A673 (cell line): ENCODE measurements at regions not wholly inside any gene's neighbourhood (a gene's known extent, or its start where the extent isn't known, plus 50 kb on each side); places are given as distances from the start of the nearest gene placed in this dataset.

Experiments used
- EZH2 ChIP-seq: fragments of 200-600 bp; sonication (generic); IDR thresholded peaks from 2 replicates; pipeline ENCODE4 v1.6.1; 2017; ENCODE audit warnings: borderline replicate concordance, low read depth, mild to moderate bottlenecking, mixed read lengths, antibody characterized with exemption, low read length; ENCODE audit not compliant: poor library complexity, severe bottlenecking
- TF ChIP-seq, protein P1 (sequence below): fragments of 300-800, 200-600 bp; sonication (generic); conservative IDR thresholded peaks from 2 replicates; pipeline ENCODE4 v1.5.1; 2017; ENCODE audit warnings: low read depth, mild to moderate bottlenecking, antibody characterized with exemption, low read length, moderate library complexity, mixed read lengths

GRCh38 chr5:158559643-158560042, 540.1 kb downstream of the EBF1 start:
- TF ChIP-seq, protein P1, sequence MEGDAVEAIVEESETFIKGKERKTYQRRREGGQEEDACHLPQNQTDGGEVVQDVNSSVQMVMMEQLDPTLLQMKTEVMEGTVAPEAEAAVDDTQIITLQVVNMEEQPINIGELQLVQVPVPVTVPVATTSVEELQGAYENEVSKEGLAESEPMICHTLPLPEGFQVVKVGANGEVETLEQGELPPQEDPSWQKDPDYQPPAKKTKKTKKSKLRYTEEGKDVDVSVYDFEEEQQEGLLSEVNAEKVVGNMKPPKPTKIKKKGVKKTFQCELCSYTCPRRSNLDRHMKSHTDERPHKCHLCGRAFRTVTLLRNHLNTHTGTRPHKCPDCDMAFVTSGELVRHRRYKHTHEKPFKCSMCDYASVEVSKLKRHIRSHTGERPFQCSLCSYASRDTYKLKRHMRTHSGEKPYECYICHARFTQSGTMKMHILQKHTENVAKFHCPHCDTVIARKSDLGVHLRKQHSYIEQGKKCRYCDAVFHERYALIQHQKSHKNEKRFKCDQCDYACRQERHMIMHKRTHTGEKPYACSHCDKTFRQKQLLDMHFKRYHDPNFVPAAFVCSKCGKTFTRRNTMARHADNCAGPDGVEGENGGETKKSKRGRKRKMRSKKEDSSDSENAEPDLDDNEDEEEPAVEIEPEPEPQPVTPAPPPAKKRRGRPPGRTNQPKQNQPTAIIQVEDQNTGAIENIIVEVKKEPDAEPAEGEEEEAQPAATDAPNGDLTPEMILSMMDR: no peak
- TF ChIP-seq EZH2: no peak
